HG03520 (cell line): ENCODE measurements at regions not wholly inside any gene's neighbourhood (a gene's known extent, or its start where the extent isn't known, plus 50 kb on each side); places are given as distances from the start of the nearest gene placed in this dataset.
"Not testable (repeated sequence)": the region's sequence is repeated elsewhere in the genome, so short reads cannot be mapped to it uniquely, and the experiment has no call there.

Source experiments
- ATAC-seq: cut with Tn5 transposase; IDR thresholded peaks from one replicate; pipeline ENCODE4 v1.9.1; 2021; ENCODE audit warnings: mild to moderate bottlenecking, moderate library complexity; ENCODE audit not compliant: unreplicated experiment

DNA sequence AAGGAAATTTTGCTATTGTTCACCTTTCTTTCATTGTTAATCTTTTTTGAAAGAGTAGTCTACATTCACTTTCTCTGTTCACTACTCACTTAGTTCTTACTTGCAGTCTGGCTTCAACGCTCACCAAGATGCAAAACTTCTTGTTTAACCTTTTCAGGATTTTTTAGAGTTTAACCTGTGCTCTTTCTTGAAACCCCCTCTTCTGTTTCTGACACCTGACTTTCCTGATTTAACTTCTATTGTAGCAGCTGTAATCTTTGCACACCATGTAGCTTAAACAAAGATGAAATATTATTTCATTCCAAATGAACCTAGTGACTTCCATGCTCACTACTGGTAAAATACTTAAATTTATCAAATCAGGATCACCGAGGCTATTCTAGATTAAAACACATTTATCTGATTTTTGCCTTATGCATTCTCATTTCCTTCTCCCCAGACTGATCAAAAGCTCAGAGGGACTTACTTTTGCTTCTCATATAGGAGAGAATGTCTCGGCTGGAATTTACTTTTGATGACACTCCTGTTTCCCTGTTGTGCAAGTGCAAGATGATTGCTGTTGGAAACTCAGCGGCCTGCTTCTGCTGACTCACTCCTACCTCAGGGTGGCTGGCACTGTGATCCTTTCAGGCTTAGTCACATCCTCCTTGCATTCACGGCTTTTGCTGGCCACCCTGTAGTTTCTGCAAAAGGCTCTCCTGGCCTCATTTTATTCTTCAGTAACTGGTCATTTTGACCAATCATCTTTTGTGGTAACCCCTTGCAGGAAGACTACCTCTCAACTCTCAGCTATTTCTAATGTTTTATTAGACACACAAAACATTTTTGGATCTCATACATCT, 109.3 kb upstream of the IFNE start:
- ATAC-seq = no peak

DNA sequence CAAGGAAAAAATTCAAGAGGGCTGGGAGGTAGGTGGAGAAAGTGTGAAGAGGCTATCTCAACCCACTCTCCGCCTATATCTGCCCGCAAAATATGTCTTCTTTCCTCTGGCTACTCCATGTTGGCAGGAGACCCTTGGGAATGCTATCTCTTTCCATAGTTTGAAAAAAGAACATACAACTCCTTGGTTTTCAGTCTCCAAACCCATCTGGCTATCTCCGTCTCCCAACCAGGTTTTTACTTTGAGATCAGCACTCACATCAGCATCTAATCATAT, 109.9 kb upstream of the IFNE start:
- no peak for ATAC-seq

DNA sequence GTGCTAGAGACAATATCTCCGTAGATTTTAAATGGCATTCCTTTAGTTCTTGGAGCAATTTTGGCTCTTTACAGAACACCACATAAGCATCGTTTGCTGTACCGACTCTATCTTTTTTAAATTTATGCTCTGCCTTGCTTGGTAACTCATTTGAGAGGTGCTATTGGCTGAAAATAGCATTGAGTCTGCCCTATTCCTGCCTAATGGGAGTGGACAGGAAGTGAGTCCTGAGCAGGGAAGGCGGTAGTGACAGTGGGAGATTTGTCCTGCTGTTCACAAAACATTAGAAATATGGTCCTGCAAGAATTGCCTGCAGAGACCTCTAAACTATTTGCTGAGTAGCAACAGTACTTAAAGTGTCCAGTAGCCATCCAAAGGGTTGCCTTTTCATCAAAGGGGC, 115.2 kb upstream of the IFNE start:
- no peak for ATAC-seq

DNA sequence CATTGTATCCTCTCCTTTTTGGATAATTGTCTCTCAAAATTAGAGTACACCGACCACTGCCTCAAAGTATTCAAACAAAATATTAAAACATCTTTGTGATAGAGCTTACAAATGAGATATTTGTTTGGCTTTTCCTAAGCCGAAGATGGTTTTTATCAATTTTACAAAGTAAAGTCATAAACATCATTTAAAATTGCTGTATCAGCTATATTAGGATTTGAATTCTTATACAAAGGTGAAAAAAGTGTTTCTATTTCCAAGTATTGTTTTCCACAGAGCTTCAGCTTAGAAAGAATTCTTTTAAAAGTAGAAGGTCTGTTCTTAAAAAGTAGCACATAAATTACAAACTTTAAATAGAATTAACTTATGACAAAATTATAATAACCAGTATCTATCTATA, 116.6 kb upstream of the IFNE start:
- no peak for ATAC-seq

DNA sequence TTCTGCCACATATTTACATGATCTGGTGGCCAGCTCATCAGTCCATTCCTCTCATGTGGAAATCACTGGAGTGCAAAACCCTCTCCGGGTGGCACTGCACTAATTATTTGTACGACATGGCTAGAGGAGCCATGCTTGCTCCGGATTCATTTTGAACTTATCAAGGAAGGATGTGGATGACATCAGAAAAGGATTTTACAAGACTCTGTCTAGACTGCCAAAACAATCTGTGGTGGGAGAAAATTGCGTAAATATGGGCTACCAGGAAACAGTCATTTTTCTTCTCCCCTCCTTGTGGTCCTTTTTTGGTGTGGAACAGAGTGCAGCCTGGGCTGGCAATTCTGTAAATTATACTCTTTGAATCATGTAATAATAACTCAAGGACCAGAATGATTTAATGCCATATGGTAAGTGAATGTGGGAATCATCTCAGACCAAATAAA, 123.4 kb upstream of the IFNE start:
- no peak for ATAC-seq

DNA sequence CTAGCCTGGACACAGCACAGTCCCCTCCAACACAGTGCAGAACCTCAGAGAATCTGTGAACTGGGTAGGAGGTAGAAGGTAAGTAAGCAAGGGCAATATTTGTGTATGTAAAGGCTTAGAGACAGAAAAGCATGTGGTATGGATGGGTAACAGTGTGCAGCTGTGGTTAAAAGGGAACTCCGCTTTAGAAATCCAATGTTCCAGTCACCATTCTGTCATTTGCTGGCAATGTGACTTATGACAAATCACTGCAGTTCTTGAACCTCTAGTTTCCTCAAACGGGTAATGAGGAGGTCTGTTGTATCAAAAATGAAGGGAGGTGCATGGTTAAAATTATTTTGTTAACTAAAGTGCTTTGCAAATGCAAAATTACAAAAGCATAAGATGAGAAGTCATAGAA, 125.5 kb upstream of the IFNE start:
- ATAC-seq = no peak

DNA sequence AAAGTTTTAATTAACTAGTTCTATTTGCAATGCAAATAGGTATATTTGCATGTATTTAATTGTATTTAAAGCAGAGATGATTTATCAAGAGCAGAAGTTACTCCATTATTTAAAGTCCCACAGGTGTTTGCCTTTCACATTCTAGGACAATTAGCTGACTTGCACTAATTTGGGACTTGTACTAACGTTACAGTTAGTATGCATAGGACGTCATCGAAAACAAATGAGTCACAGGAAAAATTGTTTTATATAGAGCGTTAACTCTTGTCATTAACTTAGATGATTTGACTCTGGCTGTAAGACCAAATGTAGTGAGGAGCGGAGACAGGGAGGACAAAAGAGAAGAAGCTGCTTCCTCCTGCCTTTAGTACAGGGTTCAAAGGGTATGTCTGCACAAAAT, 126.1 kb upstream of the IFNE start:
- ATAC-seq = no peak

DNA sequence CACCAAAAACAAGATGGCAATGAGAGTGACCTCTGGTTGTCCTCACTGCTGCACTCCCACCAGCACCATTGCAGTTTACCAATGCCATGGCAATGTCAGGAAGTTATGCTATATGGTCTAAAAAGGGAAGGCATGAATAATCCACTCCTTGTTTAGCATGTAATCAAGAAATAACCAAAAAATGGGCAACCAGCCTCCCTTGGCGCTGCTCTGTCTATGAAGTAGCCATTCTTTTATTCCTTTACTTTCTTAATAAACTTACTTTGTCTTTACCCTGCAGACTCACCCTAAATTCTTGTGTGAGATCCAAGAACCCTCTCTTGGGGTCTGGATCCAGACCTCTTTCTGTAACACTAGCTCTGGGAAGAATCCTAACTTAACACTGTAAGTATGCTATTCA, 127.4 kb upstream of the IFNE start:
- ATAC-seq = no peak

DNA sequence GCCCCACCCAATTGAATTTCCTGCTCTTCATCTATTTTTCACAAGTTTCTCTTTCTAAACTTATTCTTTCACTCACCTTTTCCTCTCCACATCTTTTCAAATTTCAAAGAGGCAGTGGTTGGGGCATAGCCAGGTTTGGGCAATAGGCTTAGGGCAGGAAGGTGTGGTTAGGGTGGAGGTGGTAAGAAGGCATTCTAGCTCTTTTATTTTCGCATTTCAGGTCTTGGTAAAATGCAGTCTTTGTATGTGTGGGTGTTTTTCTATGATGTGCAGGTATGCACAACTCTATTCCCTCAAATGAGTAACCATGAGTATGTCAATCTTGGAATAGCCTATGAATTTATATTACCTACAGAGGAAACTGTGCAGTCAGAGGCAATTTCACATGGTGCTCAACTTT, 129.8 kb upstream of the IFNE start:
- ATAC-seq = no peak

DNA sequence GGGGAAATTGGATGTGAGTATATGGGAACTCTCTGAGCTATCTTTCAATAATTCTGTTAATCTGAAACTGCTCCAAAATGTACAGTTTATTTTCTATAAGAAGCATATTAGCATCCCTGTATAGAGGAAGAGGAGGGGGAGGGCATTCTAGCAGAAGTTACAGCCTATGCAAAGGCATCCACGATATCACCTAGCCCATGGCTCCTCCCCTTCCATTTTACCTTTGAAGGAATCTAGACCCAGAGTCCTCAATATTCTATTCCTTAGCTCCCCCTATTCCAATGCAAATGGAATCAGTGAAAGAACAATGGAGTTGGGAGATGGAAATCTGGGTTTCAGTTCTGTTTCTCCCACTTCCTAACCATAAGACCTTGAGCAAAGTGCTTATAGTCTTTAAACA, 132.9 kb upstream of the IFNE start:
- ATAC-seq = no peak

DNA sequence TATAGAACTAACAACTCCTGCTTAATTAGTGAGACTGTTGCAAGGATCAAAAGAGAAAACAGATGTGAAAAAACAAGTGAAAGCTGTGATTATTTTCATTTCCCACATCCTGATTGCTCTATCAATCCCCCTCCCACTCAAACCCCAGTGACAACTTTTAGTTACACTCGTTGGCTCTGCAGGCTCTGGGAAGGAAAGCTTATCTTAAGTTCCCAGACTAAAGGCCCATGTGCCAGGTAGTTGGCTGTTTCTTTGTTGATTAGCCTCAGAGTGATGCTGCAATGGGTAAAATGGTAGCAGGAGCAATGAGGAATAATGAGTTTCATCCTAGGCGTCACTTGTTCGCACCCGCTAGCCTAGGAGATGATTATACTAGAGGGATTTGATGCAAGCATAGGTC, 133.3 kb upstream of the IFNE start:
- no peak for ATAC-seq

DNA sequence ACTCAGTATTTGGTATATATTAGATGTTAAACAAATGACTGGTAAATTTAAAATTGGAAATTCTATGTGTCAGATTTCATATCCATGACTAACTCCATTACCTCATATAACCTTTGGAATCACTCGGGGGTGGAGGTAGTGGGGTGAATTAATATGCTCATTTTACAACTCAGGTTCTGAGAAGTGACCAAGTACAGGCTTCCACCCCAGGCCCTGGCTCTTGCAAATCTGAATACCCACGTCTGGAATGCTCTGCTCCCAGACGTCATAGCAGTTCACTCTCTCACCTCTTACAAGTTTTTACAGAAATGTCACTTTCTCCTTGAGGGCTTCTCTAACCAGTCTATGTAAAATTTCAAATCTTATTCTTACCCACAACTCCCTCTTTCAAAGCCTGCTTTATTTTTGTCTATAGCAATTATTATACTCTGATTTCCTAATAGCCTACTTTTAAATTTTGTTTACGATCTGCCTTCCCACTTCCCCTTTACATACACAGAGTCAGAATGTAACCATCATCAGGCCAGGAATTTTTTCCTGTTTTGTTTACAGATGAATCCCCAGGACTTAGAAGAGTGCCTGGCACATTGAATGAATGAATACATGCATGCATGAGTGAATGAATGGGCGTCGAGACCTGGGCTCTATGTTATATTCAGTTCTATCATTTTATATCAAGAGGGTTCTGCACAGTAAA, 134.1 kb upstream of the IFNE start:
- ATAC-seq = no peak

DNA sequence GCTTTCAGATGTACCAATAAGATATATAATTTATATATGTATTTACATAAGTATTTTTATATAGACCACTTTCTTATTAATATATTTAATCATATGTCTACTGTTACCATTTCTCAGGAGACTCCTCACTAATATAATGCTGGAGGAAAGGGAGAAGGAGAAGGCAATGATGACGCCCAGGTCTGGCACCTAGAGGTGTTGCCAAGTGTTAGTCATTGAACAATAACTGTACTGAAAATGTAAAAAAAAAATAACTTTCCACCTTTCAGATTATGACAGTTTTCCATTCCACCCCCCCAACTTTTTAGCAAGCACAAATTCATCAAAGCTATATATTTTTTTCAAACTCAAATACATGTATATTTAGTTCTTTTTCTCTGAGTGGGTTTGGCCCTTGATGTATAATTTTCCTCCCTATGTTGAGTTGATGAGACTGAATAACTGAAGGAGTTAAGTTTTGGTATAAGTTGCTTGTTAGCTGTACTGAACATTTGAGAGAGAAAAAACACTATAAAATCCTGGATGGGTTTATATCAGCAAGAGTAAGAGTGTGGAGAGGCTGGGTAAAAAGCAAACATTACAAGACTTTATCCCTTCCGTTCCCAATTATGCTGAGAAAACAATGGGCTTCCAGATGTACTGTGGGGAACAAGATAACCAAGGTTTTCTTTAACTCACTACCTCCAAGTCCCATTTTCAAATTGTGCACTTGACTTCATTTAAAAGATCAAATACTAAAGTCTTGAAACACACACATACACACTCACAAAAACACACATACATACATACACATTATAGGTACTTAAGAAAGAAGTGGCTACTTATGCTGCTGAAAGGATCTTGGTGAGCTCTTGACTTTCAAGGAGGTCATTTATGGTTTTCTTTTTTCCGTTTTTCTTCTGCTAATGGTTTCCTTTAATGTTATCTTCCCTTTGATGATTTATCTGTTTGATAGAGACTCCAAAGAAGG, 142.8 kb upstream of the IFNE start:
- no peak for ATAC-seq

DNA sequence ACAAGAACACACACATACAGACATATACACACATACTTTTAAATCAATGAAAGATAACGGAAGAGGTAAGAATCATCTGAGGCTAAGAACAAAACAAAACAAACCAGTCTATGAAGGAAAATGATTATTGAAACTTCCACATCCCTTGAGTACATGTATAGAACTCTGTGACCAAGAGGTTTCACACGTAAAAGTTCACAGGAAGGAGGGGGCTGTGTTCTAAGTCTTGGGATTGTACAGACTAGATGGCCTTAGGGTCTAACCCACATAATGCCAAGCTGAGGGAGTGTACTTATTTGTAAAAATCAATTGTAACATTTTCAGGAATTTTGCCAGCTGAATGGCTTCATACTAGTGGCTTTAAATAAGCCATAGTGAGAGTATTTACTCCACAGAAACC, 144.4 kb upstream of the IFNE start:
- no peak for ATAC-seq

DNA sequence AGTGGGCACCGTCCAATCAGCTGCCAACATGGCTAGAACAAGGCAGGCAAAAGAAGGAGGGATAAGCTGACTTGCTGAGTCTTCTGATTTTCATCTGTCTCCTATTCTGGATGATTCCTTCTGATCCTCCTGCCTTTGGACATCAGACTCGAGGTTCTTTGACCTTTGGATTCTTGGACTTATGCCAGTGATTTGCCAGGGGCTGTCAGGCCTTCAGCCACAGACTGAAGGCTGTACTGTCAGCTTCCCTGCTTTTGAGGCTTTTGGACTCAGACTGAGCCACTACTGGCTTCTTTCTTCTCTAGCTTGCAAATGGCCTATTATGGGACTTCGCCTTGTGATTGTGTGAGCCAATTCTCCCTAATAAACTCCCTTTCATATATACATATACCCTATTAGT, 146.8 kb upstream of the IFNE start:
- ATAC-seq = not testable (repeated sequence)

DNA sequence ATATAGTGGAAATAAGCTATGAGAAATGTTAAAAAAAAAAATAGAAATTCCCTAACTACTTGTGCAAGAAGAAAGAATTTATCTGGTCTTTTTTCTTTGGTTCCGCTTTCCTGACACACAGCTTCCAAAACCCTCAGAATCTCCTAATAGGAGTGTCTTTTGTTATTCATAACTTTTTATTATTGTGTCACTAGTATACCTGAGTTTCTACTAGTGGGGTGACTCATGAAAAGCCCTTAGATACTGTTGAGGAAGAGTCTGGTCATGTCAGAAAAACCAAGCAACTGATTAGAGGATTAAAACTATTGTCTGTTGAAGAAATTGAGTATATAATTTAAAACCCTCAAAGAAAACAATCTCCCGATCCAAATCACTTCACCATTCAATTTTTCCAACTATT, 152.8 kb upstream of the IFNE start:
- no peak for ATAC-seq

DNA sequence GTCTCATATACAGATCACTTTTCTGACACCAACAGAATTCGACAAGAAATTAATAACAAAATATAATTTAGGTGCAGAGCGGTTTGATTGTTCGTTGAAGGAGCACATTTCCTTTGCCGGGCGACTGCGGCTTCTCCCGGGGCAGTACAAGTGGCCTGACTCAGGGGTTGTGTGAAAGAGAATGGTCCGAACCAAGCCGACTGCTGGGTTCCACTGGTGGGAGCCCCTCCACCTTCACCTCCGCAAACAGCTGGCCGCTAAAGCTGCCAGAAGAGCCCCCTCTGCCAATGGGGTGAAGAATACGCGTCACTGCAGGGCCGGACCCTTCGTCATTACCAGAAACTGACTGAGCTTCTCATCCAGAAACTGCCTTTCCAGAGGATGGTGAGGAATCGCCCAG, 156.0 kb upstream of the IFNE start:
- ATAC-seq = no peak

DNA sequence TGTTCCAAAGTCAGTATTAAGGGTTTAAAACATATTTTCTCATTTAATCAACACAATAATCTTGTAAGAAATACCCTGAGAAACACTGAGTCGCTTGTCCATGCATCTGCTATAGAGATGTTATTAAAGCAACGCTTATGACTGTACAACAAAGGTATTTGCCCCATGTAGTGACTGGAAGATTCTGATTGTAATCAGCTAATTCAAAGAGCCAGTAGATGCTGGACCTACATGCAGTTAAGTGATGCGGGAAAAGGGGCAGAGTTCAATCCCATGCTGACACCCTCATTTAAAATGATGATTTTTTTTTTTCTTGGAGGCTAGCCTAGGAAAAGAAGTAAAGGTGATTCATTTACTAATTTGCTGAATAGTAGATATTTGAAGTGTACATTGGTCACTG, 149.3 kb upstream of the MTAP start:
- ATAC-seq = no peak

DNA sequence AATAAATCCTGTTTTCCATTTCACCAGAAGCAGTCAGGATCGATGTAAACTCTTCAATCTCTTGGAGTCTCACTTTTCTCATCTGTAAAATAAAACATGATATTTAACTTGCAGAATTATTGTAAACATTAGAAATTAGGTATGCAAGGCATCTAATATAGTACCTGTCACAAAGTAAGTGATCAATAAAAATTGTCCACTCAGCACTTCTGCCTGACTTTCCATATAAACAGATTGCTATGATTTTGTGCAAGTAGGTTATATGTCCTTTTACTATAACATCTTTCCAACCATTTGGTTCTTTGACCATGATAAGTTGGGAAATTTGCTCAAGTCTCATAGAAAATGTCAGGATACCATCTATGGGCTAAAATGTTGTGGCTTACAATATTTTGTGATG, 148.8 kb upstream of the MTAP start:
- ATAC-seq = no peak

DNA sequence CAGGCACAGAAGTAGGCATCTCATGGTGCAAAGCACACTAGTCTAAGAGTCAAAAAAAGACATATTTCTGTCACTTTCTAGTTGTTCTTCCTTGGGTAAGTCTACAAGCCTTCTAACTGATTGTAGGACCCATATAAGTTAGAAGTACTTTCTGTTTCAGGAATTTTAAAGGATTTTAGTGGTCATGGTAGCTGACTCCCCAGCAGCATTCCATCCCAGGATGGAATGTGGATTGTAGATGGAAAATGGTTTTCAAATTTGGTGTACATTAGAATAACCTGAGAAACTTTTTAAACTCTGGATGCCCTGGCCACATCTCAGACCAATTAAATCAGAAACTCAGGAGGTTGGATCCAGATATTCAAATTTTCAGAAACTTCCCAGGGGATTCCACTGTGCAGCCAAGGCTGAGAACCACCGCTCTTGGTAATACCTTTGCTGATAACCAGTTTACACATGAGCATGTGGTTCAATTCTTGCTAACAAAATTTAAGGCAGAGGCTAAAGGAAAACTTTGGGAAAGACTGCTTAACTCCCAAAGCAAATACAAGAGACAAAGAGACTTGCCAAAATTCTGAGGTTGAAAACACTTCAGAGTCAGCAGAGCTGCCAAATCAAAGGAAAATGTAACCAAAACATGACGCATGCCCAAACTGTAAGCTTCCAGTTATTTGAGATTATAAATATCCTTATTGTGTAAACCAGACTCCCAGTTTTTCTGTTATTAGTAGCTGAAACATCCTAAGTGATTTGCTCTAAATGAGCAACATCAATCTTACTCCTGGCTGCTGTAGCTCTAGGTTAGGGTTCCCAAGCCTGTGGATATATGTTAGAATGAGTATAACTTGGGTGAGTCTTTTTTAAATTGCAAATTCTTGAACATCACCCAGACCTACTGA, 145.4 kb upstream of the MTAP start:
- ATAC-seq = no peak
